HepG2 (cell line): ENCODE measurements at regions not wholly inside any gene's neighbourhood (a gene's known extent, or its start where the extent isn't known, plus 50 kb on each side); places are given as distances from the start of the nearest gene placed in this dataset.
A peak's percentile ranks its signal among the peaks of the same experiment; 100 is the strongest.

ENCODE experiments used
- ATAC-seq: fragments of 200-7000 bp; cut with Tn5 transposase; 3 replicates; pipeline ENCODE4 v1.9.1; 2020; ENCODE audit warnings: mild to moderate bottlenecking, moderate library complexity
- BruUV-seq: library from RNA; stranded (reverse); fragments of 400-500 nt; replicated peaks from 2 replicates; lab custom pipeline; 2021; lab: Mats Ljungman, UMichigan
- CTCF ChIA-PET: fragments of 300-600 bp; formaldehyde crosslinking; extraction: SDS; loops from one replicate; lab custom pipeline; 2021; ENCODE audit warnings: low total read pairs, inconsistent platforms, low intra/inter-chr PET ratio; lab: Yijun Ruan, JAX
- POLR2A ChIA-PET: fragments of 350-600 bp; sonication (Branson Sonifier 250); formaldehyde crosslinking; loops from one replicate; lab custom pipeline; 2020; ENCODE audit warnings: antibody characterized with exemption, inconsistent platforms; lab: Yijun Ruan, JAX
- DNase-seq: peaks from one replicate; pipeline ENCODE4 v3.0.0-alpha.2; 2015; ENCODE audit warnings: low spot score
- FAIRE-seq: peaks from 3 replicates; lab custom pipeline; 2011; peaks lifted over from hg19 to GRCh38; lab: Jason Lieb, UNC
- H2AFZ ChIP-seq: one replicate; pipeline ENCODE4 v1.6.1; 2011; ENCODE audit warnings: low read length, inconsistent platforms
- H3K27ac ChIP-seq: fragments of 300-600 bp; 3 replicates; pipeline ENCODE4 v1.8.0; 2011; ENCODE audit warnings: mixed run types, mild to moderate bottlenecking, mixed read lengths, low read length, inconsistent platforms; ENCODE audit not compliant: insufficient read depth; ENCODE audit errors: extremely low read length
- H3K27me3 ChIP-seq, 2 experiments: fragments of 200-600 bp in 1 of 2; 2 replicates in 1 of 2; 3 replicates in 1 of 2; pipeline versions ENCODE4 v1.6.0 to v1.8.0; 2011; ENCODE audit warnings: low read length in 2 of 2, mild to moderate bottlenecking in 2 of 2, moderate library complexity in 2 of 2, inconsistent platforms in 1 of 2; ENCODE audit not compliant: insufficient read depth in 2 of 2, control insufficient read depth in 1 of 2
- H3K36me3 ChIP-seq, 2 experiments: fragments of 200-600 bp in 1 of 2; replicated peaks in 1 of 2; 2 replicates in 1 of 2; 3 replicates in 1 of 2; pipeline versions ENCODE4 v1.5.1 to v1.8.0; 2011; ENCODE audit warnings: low read length in 2 of 2, inconsistent platforms in 1 of 2; ENCODE audit not compliant: insufficient read depth in 2 of 2, control insufficient read depth in 1 of 2
- H3K4me1 ChIP-seq: 2 replicates; pipeline ENCODE4 v1.5.1; 2012; ENCODE audit warnings: low read length, inconsistent platforms; ENCODE audit not compliant: insufficient read depth
- H3K4me2 ChIP-seq: 2 replicates; pipeline ENCODE4 v1.6.0; 2011; ENCODE audit warnings: low read depth, low read length, inconsistent platforms
- H3K4me3 ChIP-seq, 3 experiments: fragments of 200-600 bp in 1 of 3; sonication (generic), shearing (Covaris generic) in 1 of 3; replicated peaks in 1 of 3; 2 replicates each; pipeline ENCODE4 v1.5.1; 2011 to 2016; ENCODE audit warnings: low read length in 3 of 3, inconsistent platforms in 2 of 3, low read depth in 2 of 3, mild to moderate bottlenecking in 2 of 3, control low read depth in 1 of 3, mixed read lengths in 1 of 3; ENCODE audit not compliant: insufficient read depth in 1 of 3
- H3K79me2 ChIP-seq: one replicate; pipeline ENCODE4 v1.6.1; 2011; ENCODE audit warnings: low read length, inconsistent platforms; ENCODE audit not compliant: insufficient read depth
- H3K9ac ChIP-seq: 2 replicates; pipeline ENCODE4 v1.6.0; 2011; ENCODE audit warnings: mild to moderate bottlenecking, low read depth, low read length, inconsistent platforms; ENCODE audit not compliant: insufficient read depth
- H3K9me3 ChIP-seq: 2 replicates; pipeline ENCODE4 v1.5.1; 2012; ENCODE audit warnings: mild to moderate bottlenecking, low read length
- H4K20me1 ChIP-seq: 2 replicates; pipeline ENCODE4 v1.6.0; 2011; ENCODE audit warnings: inconsistent platforms, mild to moderate bottlenecking, low read length, moderate library complexity; ENCODE audit not compliant: insufficient read depth
- ARNTL ChIP-seq: sonication (generic); formaldehyde crosslinking; IDR thresholded peaks from 2 replicates; pipeline ENCODE4 v1.4.0; 2020; ENCODE audit warnings: mild to moderate bottlenecking, missing genetic modification reagents
- ATF7 ChIP-seq, 2 experiments: fragments of 450-650 bp in 1 of 2; sonication (generic) in 1 of 2; formaldehyde crosslinking in 1 of 2; IDR thresholded peaks; 2 replicates each; pipeline versions ENCODE4 v1.4.0 to v1.6.1; 2016 to 2020; ENCODE audit warnings: antibody characterized with exemption in 1 of 2, mild to moderate bottlenecking in 1 of 2, missing genetic modification reagents in 1 of 2
- BRCA1 ChIP-seq: sonication (generic); formaldehyde crosslinking; IDR thresholded peaks from 2 replicates; pipeline ENCODE4 v1.4.0; 2020; ENCODE audit warnings: missing genetic modification reagents
- CHD4 ChIP-seq: fragments of 200-600 bp; sonication (generic); IDR thresholded peaks from 2 replicates; pipeline ENCODE4 v1.7.0; 2017; ENCODE audit warnings: mild to moderate bottlenecking, low read length, borderline replicate concordance
- JUND ChIP-seq: sonication (generic); formaldehyde crosslinking; IDR thresholded peaks from 2 replicates; pipeline ENCODE4 v1.8.0; 2022; ENCODE audit warnings: mild to moderate bottlenecking, missing genetic modification reagents
- MAFK ChIP-seq, 2 experiments: IDR thresholded peaks in 1 of 2; conservative IDR thresholded peaks in 1 of 2; 2 replicates each; pipeline ENCODE4 v1.6.1; 2011; ENCODE audit warnings: improper control_type of control experiment in 2 of 2, low read length in 2 of 2
- POLR2A ChIP-seq, 2 experiments: IDR thresholded peaks; 2 replicates each; pipeline ENCODE4 v1.6.1; 2011; ENCODE audit warnings: low read depth in 2 of 2, low read length in 2 of 2, mild to moderate bottlenecking in 1 of 2, moderate library complexity in 1 of 2; ENCODE audit not compliant: insufficient read depth in 1 of 2
- TP53 ChIP-seq: sonication (generic); formaldehyde crosslinking; conservative IDR thresholded peaks from 2 replicates; pipeline ENCODE4 v1.4.0; 2020; ENCODE audit warnings: missing genetic modification reagents
- XBP1 ChIP-seq: sonication (generic); formaldehyde crosslinking; IDR thresholded peaks from 2 replicates; pipeline ENCODE4 v1.5.0; 2020; ENCODE audit warnings: missing genetic modification reagents
- ZNF543 ChIP-seq: sonication (generic); formaldehyde crosslinking; IDR thresholded peaks from 2 replicates; pipeline ENCODE4 v1.4.0; 2020; ENCODE audit warnings: mild to moderate bottlenecking, missing genetic modification reagents
- ZNF776 ChIP-seq: sonication (generic); formaldehyde crosslinking; IDR thresholded peaks from 2 replicates; pipeline ENCODE4 v1.4.0; 2020; ENCODE audit warnings: mild to moderate bottlenecking, missing genetic modification reagents
- WGBS: methylation state at CpG from one replicate; pipeline ENCODE4 v1.1.6; 2017; ENCODE audit warnings: low lambda C conversion rate; 5-methylcytosine and 5-hydroxymethylcytosine counted together
- in situ Hi-C: cut with HindIII; loops from 2 replicates; pipeline ENCODE4 v1.10.0; 2017; ENCODE audit warnings: low pct_unique_long_range_greater_than_20kb; ENCODE audit not compliant: extremely low pct_ligation_motif_present
- intact Hi-C: fragments of 100-400 bp; cut with micrococcal nuclease; formaldehyde crosslinking; loops from one replicate; pipeline ENCODE4 v1.10.0; 2022; ENCODE audit not compliant: unreplicated experiment
- TF ChIP-seq, protein P1 (sequence below): sonication (generic); formaldehyde crosslinking; IDR thresholded peaks from 2 replicates; pipeline ENCODE4 v1.5.0; 2020; ENCODE audit warnings: mild to moderate bottlenecking, missing genetic modification reagents, moderate library complexity
- TF ChIP-seq, protein P2 (sequence below): sonication (generic); formaldehyde crosslinking; IDR thresholded peaks from 2 replicates; pipeline ENCODE4 v1.5.0; 2020; ENCODE audit warnings: mild to moderate bottlenecking, missing genetic modification reagents
- TF ChIP-seq, protein P3 (sequence below): IDR thresholded peaks from 2 replicates; pipeline ENCODE4 v1.6.1; 2016; ENCODE audit warnings: missing compliant biosample characterization, missing genetic modification reagents, borderline replicate concordance

DNA sequence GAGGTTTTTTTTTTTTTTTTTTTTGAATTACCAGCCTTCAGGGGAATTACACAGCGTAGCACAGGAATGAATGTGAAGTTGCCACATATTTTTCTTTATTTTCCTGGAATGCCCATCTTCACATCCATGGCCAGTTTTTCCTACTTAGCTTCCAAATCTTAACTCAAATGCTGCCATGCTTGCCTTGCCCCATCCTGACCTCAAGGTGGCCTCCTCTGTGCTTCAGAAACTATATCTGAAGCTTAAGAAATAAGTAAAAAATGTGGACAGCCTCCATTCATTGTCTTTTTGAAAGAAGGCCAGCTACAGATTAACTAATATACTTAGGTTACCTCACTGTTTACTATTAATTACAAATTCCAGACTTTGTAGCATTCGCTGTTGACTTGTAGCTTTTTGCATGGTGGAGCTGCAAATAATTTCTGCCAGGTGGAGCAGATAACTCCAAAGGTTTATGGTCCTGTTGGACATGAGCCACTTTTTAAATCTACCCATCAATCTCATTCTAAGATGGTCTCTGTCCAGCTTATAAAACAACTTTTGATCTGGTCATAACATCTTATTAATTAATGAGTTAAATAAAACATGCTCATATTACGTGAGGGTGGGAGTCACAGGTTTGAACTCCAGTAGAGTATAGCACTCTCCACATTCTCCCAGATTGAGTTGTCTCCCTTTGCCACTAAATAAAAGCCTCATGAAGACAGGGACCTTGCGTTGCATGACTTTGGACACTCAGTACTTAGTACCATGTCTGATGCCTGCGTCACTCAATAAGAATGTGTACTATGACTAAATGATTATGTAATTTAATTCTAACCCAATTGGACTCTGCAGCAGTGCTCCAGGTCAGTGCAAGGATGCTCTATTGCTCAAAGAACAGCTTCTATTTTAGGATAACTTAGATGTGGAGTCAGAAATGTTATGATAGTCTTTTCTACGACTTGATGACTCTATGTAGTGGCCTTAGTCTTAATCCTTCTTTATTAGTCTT is 678.6 kb upstream of the CITED2 start (continued):
- TF ChIP-seq, protein P1, sequence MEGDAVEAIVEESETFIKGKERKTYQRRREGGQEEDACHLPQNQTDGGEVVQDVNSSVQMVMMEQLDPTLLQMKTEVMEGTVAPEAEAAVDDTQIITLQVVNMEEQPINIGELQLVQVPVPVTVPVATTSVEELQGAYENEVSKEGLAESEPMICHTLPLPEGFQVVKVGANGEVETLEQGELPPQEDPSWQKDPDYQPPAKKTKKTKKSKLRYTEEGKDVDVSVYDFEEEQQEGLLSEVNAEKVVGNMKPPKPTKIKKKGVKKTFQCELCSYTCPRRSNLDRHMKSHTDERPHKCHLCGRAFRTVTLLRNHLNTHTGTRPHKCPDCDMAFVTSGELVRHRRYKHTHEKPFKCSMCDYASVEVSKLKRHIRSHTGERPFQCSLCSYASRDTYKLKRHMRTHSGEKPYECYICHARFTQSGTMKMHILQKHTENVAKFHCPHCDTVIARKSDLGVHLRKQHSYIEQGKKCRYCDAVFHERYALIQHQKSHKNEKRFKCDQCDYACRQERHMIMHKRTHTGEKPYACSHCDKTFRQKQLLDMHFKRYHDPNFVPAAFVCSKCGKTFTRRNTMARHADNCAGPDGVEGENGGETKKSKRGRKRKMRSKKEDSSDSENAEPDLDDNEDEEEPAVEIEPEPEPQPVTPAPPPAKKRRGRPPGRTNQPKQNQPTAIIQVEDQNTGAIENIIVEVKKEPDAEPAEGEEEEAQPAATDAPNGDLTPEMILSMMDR, result peak; percentile 19; the same call in 1 of the 2 replicates
- TF ChIP-seq, all 625 proteins: peak for 2

DNA sequence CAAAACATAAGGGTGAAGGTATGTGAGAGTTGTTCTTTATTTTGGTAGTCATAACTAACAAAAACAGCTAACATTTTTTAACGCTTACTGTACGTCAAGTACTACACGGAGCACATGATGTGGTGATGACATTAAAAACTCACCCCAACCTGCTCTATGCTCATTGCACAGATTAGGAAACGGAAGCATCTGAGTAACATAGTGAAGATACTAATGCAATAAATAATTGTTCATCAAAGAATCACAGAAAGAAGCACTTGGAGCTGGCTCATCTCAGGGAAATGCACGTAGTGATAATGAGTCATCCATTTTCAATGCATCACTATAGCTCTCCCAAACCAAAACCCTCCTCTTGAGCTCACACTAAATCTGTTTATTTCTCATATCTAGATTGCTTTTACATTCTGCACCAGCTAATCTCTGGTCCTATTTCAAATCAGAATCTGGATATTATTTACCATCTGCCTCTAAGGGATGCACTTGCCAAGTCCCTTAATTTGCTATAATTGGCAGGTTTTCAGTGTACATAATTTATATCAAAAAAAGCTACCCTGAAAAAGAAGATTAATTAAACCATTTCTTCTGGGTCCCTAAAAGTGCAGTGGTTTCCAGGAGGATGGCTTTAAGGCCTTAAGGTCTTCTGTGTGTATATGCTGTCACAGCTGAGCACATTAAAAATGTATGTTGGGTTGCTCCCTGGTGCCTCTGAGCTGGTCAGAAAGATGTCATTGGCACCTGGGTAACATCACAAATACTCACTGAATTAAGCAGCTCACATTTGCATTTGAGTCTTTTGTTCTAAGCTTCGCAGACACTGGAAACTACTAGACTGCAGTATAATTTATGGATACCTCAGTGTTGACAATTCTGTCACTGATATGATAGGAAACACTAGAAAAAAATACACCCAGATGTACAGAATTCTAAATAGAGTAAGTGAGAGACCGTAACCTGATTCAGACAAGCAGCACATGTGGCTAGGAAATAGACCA is 677.4 kb upstream of the CITED2 start:
- no peaks in the 10 kb centered on the region for H3K79me2 ChIP-seq
- H2AFZ ChIP-seq, result no peak overlapping the region
- ATAC-seq, result no peak
- no peak overlapping the region for H3K4me2 ChIP-seq
- no TSS peak for BruUV-seq
- H3K27ac ChIP-seq, result no peak overlapping the region
- ChIA-PET POLR2A (no interaction called here), CTCF (no interaction called here)
- no peaks in the 10 kb centered on the region for H3K9me3 ChIP-seq
- intact Hi-C loops (loop anchor here (1.0 kb wide), 1 partner anchor 389 kb away; no protein-coding TSS in a partner anchor), in situ Hi-C loops (no loop called here)
- no peaks in the 10 kb centered on the region for H3K36me3 ChIP-seq
- no peak for FAIRE-seq
- no peaks in the 10 kb centered on the region for H3K4me1 ChIP-seq
- no peaks in the 10 kb centered on the region for H3K27me3 ChIP-seq
- TF ChIP-seq CHD4, result no peak
- no peak for TF ChIP-seq ARNTL
- no peak for TF ChIP-seq BRCA1 (CRISPR knock-in tag)
- TF ChIP-seq MAFK (conservative IDR thresholded peaks at IDR 0.05 in 1 of 2, IDR thresholded peaks at IDR 0.05 in 1 of 2; ENCODE audit: low read length in 2 of 2), result no peak
- TF ChIP-seq TP53 (CRISPR knock-in tag), result no peak
- no peak for TF ChIP-seq ZNF543 (CRISPR knock-in tag)
- TF ChIP-seq, protein P2, sequence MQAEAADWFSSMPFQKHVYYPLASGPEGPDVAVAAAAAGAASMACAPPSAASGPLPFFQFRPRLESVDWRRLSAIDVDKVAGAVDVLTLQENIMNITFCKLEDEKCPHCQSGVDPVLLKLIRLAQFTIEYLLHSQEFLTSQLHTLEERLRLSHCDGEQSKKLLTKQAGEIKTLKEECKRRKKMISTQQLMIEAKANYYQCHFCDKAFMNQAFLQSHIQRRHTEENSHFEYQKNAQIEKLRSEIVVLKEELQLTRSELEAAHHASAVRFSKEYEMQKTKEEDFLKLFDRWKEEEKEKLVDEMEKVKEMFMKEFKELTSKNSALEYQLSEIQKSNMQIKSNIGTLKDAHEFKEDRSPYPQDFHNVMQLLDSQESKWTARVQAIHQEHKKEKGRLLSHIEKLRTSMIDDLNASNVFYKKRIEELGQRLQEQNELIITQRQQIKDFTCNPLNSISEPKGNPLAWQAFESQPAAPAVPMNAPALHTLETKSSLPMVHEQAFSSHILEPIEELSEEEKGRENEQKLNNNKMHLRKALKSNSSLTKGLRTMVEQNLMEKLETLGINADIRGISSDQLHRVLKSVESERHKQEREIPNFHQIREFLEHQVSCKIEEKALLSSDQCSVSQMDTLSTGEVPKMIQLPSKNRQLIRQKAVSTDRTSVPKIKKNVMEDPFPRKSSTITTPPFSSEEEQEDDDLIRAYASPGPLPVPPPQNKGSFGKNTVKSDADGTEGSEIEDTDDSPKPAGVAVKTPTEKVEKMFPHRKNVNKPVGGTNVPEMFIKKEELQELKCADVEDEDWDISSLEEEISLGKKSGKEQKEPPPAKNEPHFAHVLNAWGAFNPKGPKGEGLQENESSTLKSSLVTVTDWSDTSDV (CRISPR knock-in tag), result no peak
- TF ChIP-seq ZNF776 (CRISPR knock-in tag), result no peak
- TF ChIP-seq POLR2A (IDR thresholded peaks at IDR 0.05; ENCODE audit: insufficient read depth in 1 of 2, low read depth in 2 of 2, low read length in 2 of 2), result no peak
- TF ChIP-seq, protein P3, sequence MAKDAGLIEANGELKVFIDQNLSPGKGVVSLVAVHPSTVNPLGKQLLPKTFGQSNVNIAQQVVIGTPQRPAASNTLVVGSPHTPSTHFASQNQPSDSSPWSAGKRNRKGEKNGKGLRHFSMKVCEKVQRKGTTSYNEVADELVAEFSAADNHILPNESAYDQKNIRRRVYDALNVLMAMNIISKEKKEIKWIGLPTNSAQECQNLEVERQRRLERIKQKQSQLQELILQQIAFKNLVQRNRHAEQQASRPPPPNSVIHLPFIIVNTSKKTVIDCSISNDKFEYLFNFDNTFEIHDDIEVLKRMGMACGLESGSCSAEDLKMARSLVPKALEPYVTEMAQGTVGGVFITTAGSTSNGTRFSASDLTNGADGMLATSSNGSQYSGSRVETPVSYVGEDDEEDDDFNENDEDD, result no peak
- no peak for TF ChIP-seq XBP1 (CRISPR knock-in tag)
- TF ChIP-seq ATF7 (IDR thresholded peaks at IDR 0.05), result no peak
- TF ChIP-seq ATF7 (CRISPR knock-in tag; IDR thresholded peaks at IDR 0.05), result no peak
- no peak for TF ChIP-seq JUND (CRISPR knock-in tag)
- H4K20me1 ChIP-seq, result no peaks in the 10 kb centered on the region
- DNase-seq, result no peak
- H3K4me3 ChIP-seq, result no peak overlapping the region
- WGBS, result 41% methylated on average over 7 of the region's 7 CpGs
- no peak overlapping the region for H3K9ac ChIP-seq
